OCI-M2 (cell line): ENCODE measurements at regions not wholly inside any gene's neighbourhood (a gene's known extent, or its start where the extent isn't known, plus 50 kb on each side); places are given as distances from the start of the nearest gene placed in this dataset.

ENCODE experiments used
- DNase-seq: peaks from one replicate; lab custom pipeline; 2025; ENCODE audit not compliant: unreplicated experiment; lab: John Stamatoyannopoulos, UW

DNA sequence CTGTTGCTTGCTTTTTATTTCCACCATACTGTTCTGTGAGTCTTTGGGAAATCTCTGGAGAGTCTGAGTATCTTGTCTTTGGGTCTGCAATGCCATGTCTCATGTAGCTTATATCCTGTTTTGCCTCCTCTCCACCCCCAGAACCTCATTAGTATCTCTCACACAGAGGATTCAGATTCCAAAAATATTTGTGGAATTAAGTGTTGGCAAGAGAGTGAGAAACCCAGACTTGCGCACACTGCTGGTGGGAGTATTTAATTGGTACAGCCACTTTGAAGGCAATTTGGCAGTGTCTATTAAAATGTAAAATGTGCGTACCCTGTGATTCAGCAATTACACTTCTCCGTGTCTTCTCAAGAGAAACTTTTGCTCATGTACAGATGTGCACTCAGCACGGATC, 68.6 kb downstream of the ZNF621 start:
- DNase-seq: no peak

- DNase-seq: no peak
Observed at GRCh38 chr3:40597441-40597840, 72.7 kb downstream of the ZNF621 start.

GRCh38 chr3:40598338-40598737, 73.6 kb downstream of the ZNF621 start:
- no peak for DNase-seq

GRCh38 chr3:40598962-40599361, 74.2 kb downstream of the ZNF621 start:
- DNase-seq: no peak

DNA sequence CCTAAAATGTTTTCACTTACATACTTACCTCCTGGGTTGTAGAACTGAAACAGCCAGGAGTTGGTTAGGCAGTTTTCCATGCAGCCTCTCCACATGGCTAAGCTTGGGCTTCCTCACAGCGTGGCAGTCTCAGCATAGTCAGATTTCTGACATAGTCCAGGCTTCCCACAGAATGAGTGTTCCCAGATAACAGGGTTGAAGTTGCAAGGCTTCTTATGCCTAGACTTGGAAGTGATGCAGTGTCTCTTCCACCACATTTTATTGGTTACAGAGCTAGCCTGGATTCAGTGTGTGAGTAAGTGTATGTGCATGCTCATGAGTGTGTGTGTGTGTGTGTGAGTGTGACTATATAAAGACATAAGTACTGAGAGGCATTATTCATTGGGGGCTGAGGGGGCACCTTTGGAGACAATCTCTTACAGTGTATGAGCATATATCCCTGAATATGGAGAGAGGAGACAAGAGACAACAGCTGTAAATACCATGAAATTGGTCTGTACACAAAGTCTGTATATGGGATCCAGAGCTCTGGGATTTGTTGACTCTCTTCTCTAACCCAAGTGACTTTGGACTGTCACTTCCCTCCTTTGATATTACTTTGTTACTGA, 78.1 kb downstream of the ZNF621 start:
- DNase-seq: no peak

DNA sequence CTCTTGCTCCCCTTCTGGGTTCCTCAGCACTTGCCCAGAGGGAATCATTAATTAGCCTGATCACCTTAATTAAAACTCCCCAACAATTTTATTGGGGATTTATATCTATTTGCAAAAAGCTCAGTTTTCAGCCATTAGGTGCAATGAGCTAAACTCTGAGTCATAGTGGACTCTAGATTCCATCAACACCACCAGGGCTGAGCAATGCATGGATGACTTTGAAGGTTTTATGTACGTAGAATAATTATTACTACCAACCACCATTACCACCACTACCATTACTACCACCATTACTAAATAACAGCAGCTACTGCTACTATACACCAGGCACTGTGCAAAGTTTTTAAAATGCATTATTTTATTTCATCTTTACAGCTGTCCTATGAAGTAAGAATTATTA, 81.2 kb downstream of the ZNF621 start:
- no peak for DNase-seq

DNA sequence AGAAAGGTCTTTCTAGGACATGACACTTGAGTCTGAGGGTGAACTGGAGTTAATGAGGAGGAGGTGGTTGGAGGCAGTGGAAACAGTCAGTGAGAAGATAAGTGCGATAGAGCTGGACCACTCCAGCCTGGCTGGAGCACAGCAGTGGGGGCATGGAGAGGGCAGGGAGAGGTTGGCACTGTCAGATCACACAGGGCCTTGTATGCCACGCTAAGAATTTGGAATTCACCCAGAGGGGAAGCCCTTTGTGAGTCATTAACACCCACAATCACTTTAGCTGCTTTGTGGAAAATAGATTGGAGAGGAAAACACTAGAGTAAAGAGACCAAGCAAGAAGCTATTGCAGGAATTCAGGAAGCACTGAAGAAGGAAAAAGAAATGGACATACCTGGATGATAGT, 83.3 kb downstream of the ZNF621 start:
- no peak for DNase-seq

- no peak for DNase-seq
Observed at GRCh38 chr3:40613306-40613705, 88.5 kb downstream of the ZNF621 start.

DNA sequence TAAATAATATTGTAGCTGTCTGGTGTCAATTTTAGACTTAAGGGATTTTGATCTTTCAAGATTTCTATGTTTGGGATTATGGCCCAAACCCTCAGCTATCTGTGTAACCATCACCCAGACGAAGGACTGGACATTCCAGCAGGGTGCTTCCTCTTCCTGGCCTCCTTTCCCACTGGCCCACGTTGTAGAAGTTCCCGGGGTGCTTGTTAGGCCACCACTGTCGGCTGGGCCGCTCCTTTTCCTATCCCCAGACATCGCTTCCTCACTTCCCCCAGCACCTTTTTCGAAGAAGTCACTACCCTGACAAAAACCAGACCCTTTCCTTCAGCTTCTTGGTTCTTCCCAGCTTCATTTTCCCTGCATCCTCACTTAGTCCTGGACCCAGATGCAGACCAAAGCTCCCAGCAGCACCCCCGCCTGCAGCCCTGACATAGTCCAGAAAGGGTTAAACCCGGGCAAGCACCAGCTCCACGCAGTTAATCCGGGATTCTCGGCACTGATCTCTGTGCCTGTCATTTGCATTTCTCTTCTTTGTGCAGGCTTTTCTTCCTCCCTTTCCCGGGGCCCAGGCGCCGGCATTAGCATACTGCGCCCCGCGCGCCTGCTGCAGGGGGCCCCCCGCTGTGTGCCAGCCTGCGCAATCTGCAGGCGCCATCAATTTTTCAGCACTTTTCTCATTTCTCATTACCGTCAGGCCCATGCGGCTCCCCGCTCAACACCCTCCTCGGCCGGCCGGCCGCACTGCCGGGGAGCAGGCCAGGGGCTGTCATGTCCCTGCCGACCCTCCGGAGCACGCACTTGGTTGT, 90.6 kb downstream of the ZNF621 start:
- DNase-seq: no peak

- DNase-seq: no peak
Observed at GRCh38 chr3:40615918-40616819, 91.4 kb downstream of the ZNF621 start.

DNA sequence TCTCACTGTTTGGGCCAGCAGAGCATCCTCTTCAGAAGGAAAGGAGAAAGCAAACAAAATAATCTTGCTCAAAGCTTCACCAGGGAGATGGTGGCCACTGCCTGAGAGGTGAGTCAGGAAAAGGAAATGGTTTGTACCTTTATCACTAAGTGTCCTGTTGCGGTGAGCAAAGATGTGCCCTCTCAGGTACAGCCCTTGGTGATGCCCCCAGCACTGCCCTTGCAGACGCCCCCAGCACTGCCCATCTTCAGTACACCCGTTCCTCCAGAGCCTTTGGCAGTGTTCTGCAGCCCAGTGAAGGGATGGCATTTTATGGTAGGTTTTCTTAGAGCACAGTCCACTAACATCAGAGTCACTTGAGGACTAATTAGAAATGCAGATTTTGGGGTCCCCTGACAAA, 92.3 kb downstream of the ZNF621 start:
- no peak for DNase-seq

- DNase-seq: no peak
Observed at GRCh38 chr3:40618158-40618557, 93.4 kb downstream of the ZNF621 start.

DNA sequence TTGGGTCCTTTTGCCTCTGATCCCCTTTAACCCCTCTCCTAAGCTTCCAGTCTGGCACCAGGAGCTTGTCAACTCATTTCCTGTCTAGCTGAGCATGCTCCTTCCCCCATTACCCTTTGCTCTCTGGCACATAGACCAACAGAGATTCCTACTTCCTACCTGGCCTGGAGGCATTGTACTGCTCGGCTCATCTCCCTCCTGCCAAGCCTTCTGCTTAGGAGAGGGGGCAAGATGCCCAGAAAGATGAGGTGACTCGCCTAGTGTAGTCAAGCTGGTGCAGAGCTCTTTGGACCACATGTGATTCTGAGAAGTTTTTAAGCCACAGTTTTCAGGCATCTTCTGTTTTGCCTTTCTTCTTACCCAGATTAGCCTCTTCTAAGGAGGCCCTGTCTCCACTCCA, 95.4 kb downstream of the ZNF621 start:
- no peak for DNase-seq

- DNase-seq: no peak
Observed at GRCh38 chr3:40621252-40621651, 96.5 kb downstream of the ZNF621 start.

DNA sequence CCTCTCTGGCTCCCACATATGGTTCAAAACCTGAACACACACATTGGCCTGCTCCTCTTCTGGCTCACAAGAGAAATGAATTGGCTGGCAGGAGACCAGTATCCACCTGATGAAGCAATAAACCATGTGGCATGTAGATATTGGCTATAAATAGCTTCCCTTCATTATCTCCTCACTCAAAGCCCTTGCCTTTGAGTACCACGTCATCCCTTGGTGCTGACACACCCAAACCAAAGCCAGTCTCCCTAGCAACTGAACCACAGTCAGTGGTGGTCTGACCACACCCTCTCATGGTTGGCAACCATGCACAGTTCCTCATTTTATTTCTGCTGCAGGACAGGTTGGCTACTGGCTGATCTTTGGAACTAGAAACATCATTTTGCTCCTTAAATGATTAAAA, 98.8 kb downstream of the ZNF621 start:
- no peak for DNase-seq

- no peak for DNase-seq
Observed at GRCh38 chr3:40624189-40624769, 99.5 kb downstream of the ZNF621 start.

- DNase-seq: no peak
Observed at GRCh38 chr3:40627095-40627494, 102.3 kb downstream of the ZNF621 start.

- no peak for DNase-seq
Observed at GRCh38 chr3:40628984-40629383, 104.2 kb downstream of the ZNF621 start.

DNA sequence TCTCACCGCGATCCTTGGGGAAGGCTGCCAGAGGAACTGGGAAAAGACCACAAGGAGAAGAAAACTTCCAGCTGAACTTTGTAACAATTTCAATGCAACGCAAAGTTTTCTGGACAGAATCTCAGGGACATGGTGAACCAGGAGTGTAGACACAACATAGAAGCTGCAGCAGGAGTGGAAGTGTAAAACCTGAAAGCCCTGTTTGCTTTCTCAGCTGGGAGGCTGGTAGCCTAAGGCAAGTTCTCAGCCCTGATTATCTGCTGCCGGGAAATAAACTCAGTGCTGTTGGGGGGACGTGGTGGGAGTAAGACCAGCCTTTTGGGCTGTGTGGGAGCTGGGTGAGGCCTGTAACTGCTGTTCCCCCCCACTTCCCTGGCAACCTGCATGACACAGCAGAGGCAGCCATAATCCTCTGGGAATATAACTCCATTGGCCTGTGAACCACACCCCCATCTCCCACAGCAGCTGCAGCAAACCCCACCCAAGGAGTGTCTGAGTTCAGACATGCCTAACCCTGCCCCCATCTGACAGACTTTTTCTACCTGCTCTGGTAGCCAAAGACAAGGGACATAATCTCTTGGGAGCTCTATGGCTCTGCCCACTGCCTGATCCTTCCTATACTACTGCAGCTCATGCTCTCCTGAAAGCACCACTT, 106.7 kb downstream of the ZNF621 start:
- DNase-seq: no peak

DNA sequence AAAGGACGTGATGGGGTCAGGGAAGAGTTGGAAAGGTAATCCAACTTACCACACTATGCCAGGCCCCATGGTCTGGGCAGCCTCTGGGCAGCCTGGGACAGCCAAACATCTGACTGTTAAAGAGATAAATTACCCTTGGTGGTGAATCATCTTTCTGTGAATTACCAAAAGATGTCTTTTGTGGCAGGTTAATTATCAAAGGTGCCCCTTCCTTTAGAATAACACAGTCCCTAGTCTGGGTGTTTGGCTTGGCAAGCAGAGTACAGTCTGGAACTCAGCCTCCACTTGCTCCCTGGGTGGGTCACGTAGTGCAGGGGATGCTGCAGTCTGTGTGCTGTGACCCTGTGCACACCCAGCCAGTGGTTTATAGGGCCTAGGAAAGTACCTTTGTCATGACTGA, 113.1 kb downstream of the ZNF621 start:
- DNase-seq: no peak

GRCh38 chr3:40639006-40639405, 114.2 kb downstream of the ZNF621 start:
- no peak for DNase-seq
